ENCODE measurements at regions not wholly inside any gene's neighbourhood (a gene's known extent, or its start where the extent isn't known, plus 50 kb on each side); places are given as distances from the start of the nearest gene placed in this dataset.

GRCh38 chr10:110422548-110422947, 75.2 kb upstream of the DUSP5 start:
- Histone ChIP-seq H3K4me2 (0 out of 2 replicates have a peak overlapping the region, but pooled peaks have one; percentile 21), H3K27me3 (ENCODE audit: insufficient read depth, low read depth) (no peaks in the 10 kb centered on the region), H3K79me2 (ENCODE audit: insufficient read depth, low read depth) (no peaks in the 10 kb centered on the region), H3K27ac (peak overlapping the region; percentile 7; the same call in 1 of the 2 replicates), H4K20me1 (ENCODE audit: insufficient read depth) (no peaks in the 10 kb centered on the region), H3K4me1 (ENCODE audit: low read depth, poor library complexity, severe bottlenecking) (peaks cover 85% of the 10 kb centered on the region), H3K4me3 (IDR thresholded peaks at IDR 0.05; ENCODE audit: insufficient read depth, low read depth, low read length) (no peak overlapping the region), H2AFZ (ENCODE audit: low read depth) (0 out of 2 replicates have a peak overlapping the region, but pooled peaks have one; percentile 8), H3K36me3 (ENCODE audit: insufficient read depth) (no peaks in the 10 kb centered on the region), H3K9ac (no peak overlapping the region)
- TF ChIP-seq, protein P1, sequence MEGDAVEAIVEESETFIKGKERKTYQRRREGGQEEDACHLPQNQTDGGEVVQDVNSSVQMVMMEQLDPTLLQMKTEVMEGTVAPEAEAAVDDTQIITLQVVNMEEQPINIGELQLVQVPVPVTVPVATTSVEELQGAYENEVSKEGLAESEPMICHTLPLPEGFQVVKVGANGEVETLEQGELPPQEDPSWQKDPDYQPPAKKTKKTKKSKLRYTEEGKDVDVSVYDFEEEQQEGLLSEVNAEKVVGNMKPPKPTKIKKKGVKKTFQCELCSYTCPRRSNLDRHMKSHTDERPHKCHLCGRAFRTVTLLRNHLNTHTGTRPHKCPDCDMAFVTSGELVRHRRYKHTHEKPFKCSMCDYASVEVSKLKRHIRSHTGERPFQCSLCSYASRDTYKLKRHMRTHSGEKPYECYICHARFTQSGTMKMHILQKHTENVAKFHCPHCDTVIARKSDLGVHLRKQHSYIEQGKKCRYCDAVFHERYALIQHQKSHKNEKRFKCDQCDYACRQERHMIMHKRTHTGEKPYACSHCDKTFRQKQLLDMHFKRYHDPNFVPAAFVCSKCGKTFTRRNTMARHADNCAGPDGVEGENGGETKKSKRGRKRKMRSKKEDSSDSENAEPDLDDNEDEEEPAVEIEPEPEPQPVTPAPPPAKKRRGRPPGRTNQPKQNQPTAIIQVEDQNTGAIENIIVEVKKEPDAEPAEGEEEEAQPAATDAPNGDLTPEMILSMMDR (conservative IDR thresholded peaks at IDR 0.05; ENCODE audit: low read depth, low read length) = no peak

GRCh38 chr10:110423650-110424049, 74.1 kb upstream of the DUSP5 start:
- TF ChIP-seq, protein P1 (conservative IDR thresholded peaks at IDR 0.05; ENCODE audit: low read depth, low read length) = no peak
- Histone ChIP-seq H3K4me2 (peak overlapping the region; percentile 77), H3K4me1 (ENCODE audit: low read depth, poor library complexity, severe bottlenecking) (peaks cover 77% of the 10 kb centered on the region), H3K27ac (no peak overlapping the region; the same call in 1 of the 2 replicates), H3K36me3 (ENCODE audit: insufficient read depth) (no peaks in the 10 kb centered on the region), H3K79me2 (ENCODE audit: insufficient read depth, low read depth) (no peaks in the 10 kb centered on the region), H3K9ac (no peak overlapping the region; the same call in 1 of the 2 replicates), H3K4me3 (IDR thresholded peaks at IDR 0.05; ENCODE audit: insufficient read depth, low read depth, low read length) (no peak overlapping the region), H2AFZ (ENCODE audit: low read depth) (peak overlapping the region; percentile 25; the same call in 1 of the 2 replicates), H3K27me3 (ENCODE audit: insufficient read depth, low read depth) (no peaks in the 10 kb centered on the region), H4K20me1 (ENCODE audit: insufficient read depth) (no peaks in the 10 kb centered on the region)

DNA sequence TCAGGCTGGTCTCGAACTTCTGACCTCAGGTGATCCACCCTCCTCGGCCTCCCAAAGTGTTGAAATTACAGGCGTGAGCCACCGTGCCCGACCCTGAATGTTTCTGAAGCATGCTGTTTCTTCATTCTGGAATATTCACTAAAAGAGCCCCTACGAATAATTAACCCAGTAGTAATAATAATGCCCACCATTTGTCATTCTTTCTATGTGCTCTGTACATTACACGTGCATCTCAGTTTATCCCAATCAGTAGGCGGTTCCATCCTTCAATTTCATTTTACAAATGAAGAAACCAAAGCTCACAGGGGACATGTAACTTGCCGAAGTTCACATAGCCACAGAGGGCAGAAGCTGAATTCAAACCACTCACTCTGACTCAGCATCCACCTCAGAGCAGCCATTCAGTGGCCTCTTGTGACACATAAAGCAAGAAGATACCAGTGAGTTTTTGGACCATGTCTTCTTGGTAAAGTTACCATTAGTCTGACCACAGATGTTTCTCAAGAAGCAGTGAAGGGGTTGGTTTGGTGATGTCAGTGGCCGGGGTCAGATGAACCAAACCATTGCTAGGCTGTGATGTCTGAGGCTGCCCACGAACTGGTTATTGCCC, 71.9 kb upstream of the DUSP5 start:
- Histone ChIP-seq H3K4me3 (IDR thresholded peaks at IDR 0.05; ENCODE audit: insufficient read depth, low read depth, low read length) (no peak overlapping the region), H3K27me3 (ENCODE audit: insufficient read depth, low read depth) (no peaks in the 10 kb centered on the region), H3K36me3 (ENCODE audit: insufficient read depth) (no peaks in the 10 kb centered on the region), H3K4me2 (peak overlapping the region; percentile 49; the same call in 1 of the 2 replicates), H2AFZ (ENCODE audit: low read depth) (no peak overlapping the region), H3K9ac (no peak overlapping the region), H3K27ac (peak overlapping the region; percentile 42; the same call in 1 of the 2 replicates), H3K4me1 (ENCODE audit: low read depth, poor library complexity, severe bottlenecking) (peaks cover 66% of the 10 kb centered on the region), H3K79me2 (ENCODE audit: insufficient read depth, low read depth) (no peaks in the 10 kb centered on the region), H4K20me1 (ENCODE audit: insufficient read depth) (no peaks in the 10 kb centered on the region)
- TF ChIP-seq, protein P1 (conservative IDR thresholded peaks at IDR 0.05; ENCODE audit: low read depth, low read length) = no peak

GRCh38 chr10:110426294-110427181, 71.2 kb upstream of the DUSP5 start:
- H3K27me3 ChIP-seq (ENCODE audit: insufficient read depth, low read depth) = no peaks in the 10 kb centered on the region
- H3K4me2 ChIP-seq = peak overlapping the region; percentile 49; the same call in 1 of the 2 replicates
- no peaks in the 10 kb centered on the region for H3K36me3 ChIP-seq (ENCODE audit: insufficient read depth)
- H4K20me1 ChIP-seq (ENCODE audit: insufficient read depth) = no peaks in the 10 kb centered on the region
- H3K4me3 ChIP-seq (IDR thresholded peaks at IDR 0.05; ENCODE audit: insufficient read depth, low read depth, low read length) = no peak overlapping the region
- no peaks in the 10 kb centered on the region for H3K79me2 ChIP-seq (ENCODE audit: insufficient read depth, low read depth)
- H3K4me1 ChIP-seq (ENCODE audit: low read depth, poor library complexity, severe bottlenecking) = peaks cover 59% of the 10 kb centered on the region
- no peak overlapping the region for H2AFZ ChIP-seq (ENCODE audit: low read depth)
- TF ChIP-seq, protein P1 (conservative IDR thresholded peaks at IDR 0.05; ENCODE audit: low read depth, low read length) = no peak
- H3K27ac ChIP-seq = peak overlapping the region; percentile 42; the same call in 1 of the 2 replicates
- H3K9ac ChIP-seq = no peak overlapping the region
